ENCODE measurements at regions not wholly inside any gene's neighbourhood (a gene's known extent, or its start where the extent isn't known, plus 50 kb on each side); places are given as distances from the start of the nearest gene placed in this dataset.

GRCh38 chr2:177026253-177026652 lies 186.3 kb upstream of the HNRNPA3 start:
- no peak for DNase-seq (ENCODE audit: low spot score)
- TF ChIP-seq CTCF (IDR thresholded peaks at IDR 0.05; ENCODE audit: poor library complexity, severe bottlenecking): no peak
- Histone ChIP-seq H3K27ac (ENCODE audit: poor library complexity, severe bottlenecking) (no peak overlapping the region), H3K27me3 (ENCODE audit: insufficient read depth, poor library complexity, severe bottlenecking) (peaks cover 8% of the 10 kb centered on the region), H3K9me3 (ENCODE audit: severe bottlenecking) (no peaks in the 10 kb centered on the region), H3K36me3 (ENCODE audit: low read depth) (no peaks in the 10 kb centered on the region), H3K4me1 (ENCODE audit: insufficient read depth, poor library complexity, severe bottlenecking) (no peaks in the 10 kb centered on the region), H3K4me3 (ENCODE audit: severe bottlenecking) (no peak overlapping the region)
- no peak for ATAC-seq (ENCODE audit: low read depth)

- peaks cover 4% of the 10 kb centered on the region for H3K27me3 ChIP-seq (ENCODE audit: insufficient read depth, poor library complexity, severe bottlenecking)
- TF ChIP-seq CTCF (IDR thresholded peaks at IDR 0.05; ENCODE audit: poor library complexity, severe bottlenecking): no peak
- DNase-seq (ENCODE audit: low spot score) (no peak), ATAC-seq (ENCODE audit: low read depth) (no peak)
- no peak overlapping the region for H3K27ac ChIP-seq (ENCODE audit: poor library complexity, severe bottlenecking)
- H3K4me1 ChIP-seq (ENCODE audit: insufficient read depth, poor library complexity, severe bottlenecking): no peaks in the 10 kb centered on the region
- H3K9me3 ChIP-seq (ENCODE audit: severe bottlenecking): no peaks in the 10 kb centered on the region
- no peaks in the 10 kb centered on the region for H3K36me3 ChIP-seq (ENCODE audit: low read depth)
- no peak overlapping the region for H3K4me3 ChIP-seq (ENCODE audit: severe bottlenecking)
Measured at GRCh38 chr2:177026956-177027355, 185.6 kb upstream of the HNRNPA3 start.

- TF ChIP-seq CTCF (IDR thresholded peaks at IDR 0.05; ENCODE audit: poor library complexity, severe bottlenecking): no peak
- no peak for ATAC-seq (ENCODE audit: low read depth)
- no peaks in the 10 kb centered on the region for H3K36me3 ChIP-seq (ENCODE audit: low read depth)
- H3K27me3 ChIP-seq (ENCODE audit: insufficient read depth, poor library complexity, severe bottlenecking): peaks cover 4% of the 10 kb centered on the region
- H3K9me3 ChIP-seq (ENCODE audit: severe bottlenecking): no peaks in the 10 kb centered on the region
- no peak for DNase-seq (ENCODE audit: low spot score)
- no peak overlapping the region for H3K4me3 ChIP-seq (ENCODE audit: severe bottlenecking)
- no peak overlapping the region for H3K27ac ChIP-seq (ENCODE audit: poor library complexity, severe bottlenecking)
- H3K4me1 ChIP-seq (ENCODE audit: insufficient read depth, poor library complexity, severe bottlenecking): no peaks in the 10 kb centered on the region
Measured at GRCh38 chr2:177028296-177028695, 184.3 kb upstream of the HNRNPA3 start.

- ATAC-seq (ENCODE audit: low read depth) (no peak), DNase-seq (ENCODE audit: low spot score) (no peak)
- Histone ChIP-seq H3K9me3 (ENCODE audit: severe bottlenecking) (no peaks in the 10 kb centered on the region), H3K27ac (ENCODE audit: poor library complexity, severe bottlenecking) (no peak overlapping the region), H3K36me3 (ENCODE audit: low read depth) (no peaks in the 10 kb centered on the region), H3K4me3 (ENCODE audit: severe bottlenecking) (no peak overlapping the region), H3K4me1 (ENCODE audit: insufficient read depth, poor library complexity, severe bottlenecking) (no peaks in the 10 kb centered on the region), H3K27me3 (ENCODE audit: insufficient read depth, poor library complexity, severe bottlenecking) (peaks cover 4% of the 10 kb centered on the region)
- TF ChIP-seq CTCF (IDR thresholded peaks at IDR 0.05; ENCODE audit: poor library complexity, severe bottlenecking): no peak
Measured at GRCh38 chr2:177029075-177029474, 183.5 kb upstream of the HNRNPA3 start.

DNA sequence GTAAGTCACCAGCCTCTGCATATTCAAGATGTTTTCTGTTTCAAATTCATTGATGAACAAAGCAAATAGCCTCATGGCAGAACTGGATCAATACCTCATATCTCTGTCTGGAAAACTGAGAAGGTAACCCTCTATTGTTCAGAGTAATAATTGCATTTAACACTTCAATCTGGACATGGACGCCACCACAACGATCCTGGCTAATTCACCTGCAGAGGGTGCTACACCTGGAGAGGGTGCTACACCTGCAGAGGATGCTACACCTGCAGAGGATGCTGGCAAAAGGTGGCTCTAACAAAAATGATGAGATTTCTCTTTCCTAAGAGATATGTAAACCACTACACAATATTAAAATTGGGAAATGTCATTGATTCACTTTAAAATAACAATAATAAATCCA lies 183.1 kb upstream of the HNRNPA3 start:
- ATAC-seq (ENCODE audit: low read depth) (0 out of 3 replicates have a peak, but pooled peaks have one; percentile 27), DNase-seq (ENCODE audit: low spot score) (no peak)
- no peak overlapping the region for H3K27ac ChIP-seq (ENCODE audit: poor library complexity, severe bottlenecking)
- H3K9me3 ChIP-seq (ENCODE audit: severe bottlenecking): no peaks in the 10 kb centered on the region
- peaks cover 4% of the 10 kb centered on the region for H3K27me3 ChIP-seq (ENCODE audit: insufficient read depth, poor library complexity, severe bottlenecking)
- TF ChIP-seq CTCF (IDR thresholded peaks at IDR 0.05; ENCODE audit: poor library complexity, severe bottlenecking): peak; percentile 13
- H3K4me1 ChIP-seq (ENCODE audit: insufficient read depth, poor library complexity, severe bottlenecking): no peaks in the 10 kb centered on the region
- no peak overlapping the region for H3K4me3 ChIP-seq (ENCODE audit: severe bottlenecking)
- H3K36me3 ChIP-seq (ENCODE audit: low read depth): no peaks in the 10 kb centered on the region

Measured in RWPE2 (cell line).